H9 (cell line): ENCODE measurements at regions not wholly inside any gene's neighbourhood (a gene's known extent, or its start where the extent isn't known, plus 50 kb on each side); places are given as distances from the start of the nearest gene placed in this dataset.

Experiments
- DNase-seq: peaks from one replicate; pipeline ENCODE4 v3.0.0-alpha.2; 2017
- H2AFZ ChIP-seq: one replicate; pipeline ENCODE4 v1.6.1; 2013; ENCODE audit warnings: mild to moderate bottlenecking, low read length, control low read depth, moderate library complexity
- H2AK5ac ChIP-seq: 2 replicates; pipeline ENCODE4 v1.6.1; 2013; ENCODE audit warnings: low read length, control low read depth, mixed read lengths; ENCODE audit not compliant: insufficient read length
- H2BK120ac ChIP-seq: one replicate; pipeline ENCODE4 v1.6.1; 2013; ENCODE audit warnings: low read depth, mild to moderate bottlenecking, low read length, control low read depth, inconsistent platforms; ENCODE audit not compliant: poor library complexity, severe bottlenecking
- H2BK12ac ChIP-seq: 2 replicates; pipeline ENCODE4 v1.6.1; 2013; ENCODE audit warnings: low read length, control low read depth, mixed read lengths, low read depth; ENCODE audit not compliant: insufficient read length
- H2BK15ac ChIP-seq: 2 replicates; pipeline ENCODE4 v1.6.1; 2013; ENCODE audit warnings: low read depth, low read length, control low read depth
- H2BK20ac ChIP-seq: one replicate; pipeline ENCODE4 v1.6.1; 2013; ENCODE audit warnings: low read depth, mild to moderate bottlenecking, low read length, control low read depth, inconsistent platforms; ENCODE audit not compliant: poor library complexity, severe bottlenecking
- H2BK5ac ChIP-seq: 2 replicates; pipeline ENCODE4 v1.6.1; 2013; ENCODE audit warnings: low read length, control low read depth, mixed read lengths; ENCODE audit not compliant: insufficient read length
- H3K14ac ChIP-seq: 2 replicates; pipeline ENCODE4 v1.6.1; 2013; ENCODE audit warnings: low read length, control low read depth; ENCODE audit not compliant: insufficient read depth
- H3K18ac ChIP-seq: 2 replicates; pipeline ENCODE4 v1.6.1; 2013; ENCODE audit warnings: low read depth, mild to moderate bottlenecking, mixed read lengths, low read length, control low read depth; ENCODE audit not compliant: insufficient read length
- H3K23ac ChIP-seq: 2 replicates; pipeline ENCODE4 v1.6.1; 2013; ENCODE audit warnings: low read length, control low read depth, mixed read lengths, low read depth; ENCODE audit not compliant: insufficient read length
- H3K23me2 ChIP-seq: 2 replicates; pipeline ENCODE4 v1.6.1; 2013; ENCODE audit warnings: low read depth, mild to moderate bottlenecking, mixed read lengths, low read length, control low read depth; ENCODE audit not compliant: insufficient read length, poor library complexity, severe bottlenecking
- H3K27ac ChIP-seq: 2 replicates; pipeline ENCODE4 v1.5.1; 2013; ENCODE audit warnings: low read length, control low read depth, mixed read lengths, low read depth; ENCODE audit not compliant: insufficient read length
- H3K27me3 ChIP-seq: 2 replicates; pipeline ENCODE4 v1.6.1; 2013; ENCODE audit warnings: low read length, control low read depth, inconsistent platforms; ENCODE audit not compliant: insufficient read depth
- H3K4ac ChIP-seq: 2 replicates; pipeline ENCODE4 v1.6.1; 2013; ENCODE audit warnings: low read depth, mild to moderate bottlenecking, control low read depth, inconsistent platforms, low read length, moderate library complexity
- H3K4me1 ChIP-seq: 2 replicates; pipeline ENCODE4 v1.6.1; 2013; ENCODE audit warnings: low read length, control low read depth, inconsistent platforms; ENCODE audit not compliant: insufficient read depth
- H3K4me2 ChIP-seq: 2 replicates; pipeline ENCODE4 v1.6.1; 2013; ENCODE audit warnings: low read length, control low read depth, mixed read lengths; ENCODE audit not compliant: insufficient read length, insufficient read depth
- H3K56ac ChIP-seq: 2 replicates; pipeline ENCODE4 v1.6.1; 2013; ENCODE audit warnings: low read depth, mild to moderate bottlenecking, mixed read lengths, low read length, control low read depth; ENCODE audit not compliant: insufficient read length
- H3K79me1 ChIP-seq: 2 replicates; pipeline ENCODE4 v1.6.1; 2013; ENCODE audit warnings: low read depth, mild to moderate bottlenecking, moderate library complexity, low read length, control low read depth, inconsistent platforms; ENCODE audit not compliant: insufficient read depth, poor library complexity, severe bottlenecking
- H3K79me2 ChIP-seq: 2 replicates; pipeline ENCODE4 v1.6.1; 2013; ENCODE audit warnings: low read length, control low read depth, inconsistent platforms; ENCODE audit not compliant: insufficient read depth
- H3K9ac ChIP-seq: 2 replicates; pipeline ENCODE4 v1.6.1; 2013; ENCODE audit warnings: low read length, control low read depth, mixed read lengths; ENCODE audit not compliant: insufficient read length; ENCODE audit errors: extremely low read depth
- H3K9me3 ChIP-seq: one replicate; pipeline ENCODE4 v1.6.1; 2013; ENCODE audit warnings: low read depth, low read length, inconsistent platforms; ENCODE audit not compliant: control insufficient read depth
- H3T11ph ChIP-seq: one replicate; pipeline ENCODE4 v1.6.1; 2013; ENCODE audit warnings: mild to moderate bottlenecking, low read length, control low read depth, inconsistent platforms
- H4K20me1 ChIP-seq: one replicate; pipeline ENCODE4 v1.6.1; 2013; ENCODE audit not compliant: control insufficient read depth, insufficient read length, insufficient read depth
- H4K5ac ChIP-seq: 2 replicates; pipeline ENCODE4 v1.6.1; 2013; ENCODE audit warnings: low read depth, mild to moderate bottlenecking, mixed read lengths, low read length, control low read depth; ENCODE audit not compliant: insufficient read length
- H4K8ac ChIP-seq: replicated peaks from 2 replicates; pipeline ENCODE4 v1.6.1; 2013; ENCODE audit warnings: low read length, control low read depth, mixed read lengths, low read depth; ENCODE audit not compliant: insufficient read length
- H4K91ac ChIP-seq: 2 replicates; pipeline ENCODE4 v1.6.1; 2013; ENCODE audit warnings: low read depth, mild to moderate bottlenecking, moderate library complexity, mixed read lengths, low read length, control low read depth; ENCODE audit not compliant: insufficient read length
- H3K27ac Mint-ChIP-seq, 3 experiments: 2 replicates in 2 of 3; 3 replicates in 1 of 3; pipeline ENCODE4 v1.8.0; 2020 to 2021; ENCODE audit warnings: mixed read lengths in 3 of 3, mild to moderate bottlenecking in 1 of 3, moderate library complexity in 1 of 3
- H3K27me3 Mint-ChIP-seq: 2 replicates; pipeline ENCODE4 v1.8.0; 2021; ENCODE audit warnings: low read depth, mild to moderate bottlenecking, moderate library complexity, mixed read lengths
- H3K36me3 Mint-ChIP-seq, 3 experiments: 2 replicates in 2 of 3; 3 replicates in 1 of 3; pipeline ENCODE4 v1.8.0; 2020 to 2021; ENCODE audit warnings: low read depth in 3 of 3, mixed read lengths in 3 of 3; ENCODE audit not compliant: insufficient read depth in 1 of 3
- H3K4me1 Mint-ChIP-seq, 2 experiments: 2 replicates each; pipeline ENCODE4 v1.8.0; 2020; ENCODE audit warnings: mixed read lengths in 2 of 2
- H3K4me3 Mint-ChIP-seq, 2 experiments: 2 replicates in 1 of 2; 3 replicates in 1 of 2; pipeline ENCODE4 v1.8.0; 2020 to 2021; ENCODE audit warnings: mild to moderate bottlenecking in 2 of 2, mixed read lengths in 2 of 2, moderate library complexity in 1 of 2
- H3K9me3 Mint-ChIP-seq, 2 experiments: 2 replicates in 1 of 2; 3 replicates in 1 of 2; pipeline ENCODE4 v1.8.0; 2020; ENCODE audit warnings: mild to moderate bottlenecking in 2 of 2, mixed read lengths in 2 of 2, moderate library complexity in 1 of 2
- WGBS: extraction: QIAGEN DNeasy Blood & Tissue Kit; methylation state at CpG from one replicate; pipeline ENCODE4 v1.1.7; 2013; ENCODE audit warnings: missing lambda C conversion rate, low lambda C conversion rate, mixed read lengths; ENCODE audit not compliant: insufficient read length; ENCODE audit errors: extremely low coverage; 5-methylcytosine and 5-hydroxymethylcytosine counted together
- TF ChIP-seq, protein P1 (sequence below): fragments of 200-600 bp; sonication (generic); conservative IDR thresholded peaks from 3 replicates; pipeline ENCODE4 v1.8.0; 2021; ENCODE audit warnings: antibody characterized with exemption, mild to moderate bottlenecking

DNA sequence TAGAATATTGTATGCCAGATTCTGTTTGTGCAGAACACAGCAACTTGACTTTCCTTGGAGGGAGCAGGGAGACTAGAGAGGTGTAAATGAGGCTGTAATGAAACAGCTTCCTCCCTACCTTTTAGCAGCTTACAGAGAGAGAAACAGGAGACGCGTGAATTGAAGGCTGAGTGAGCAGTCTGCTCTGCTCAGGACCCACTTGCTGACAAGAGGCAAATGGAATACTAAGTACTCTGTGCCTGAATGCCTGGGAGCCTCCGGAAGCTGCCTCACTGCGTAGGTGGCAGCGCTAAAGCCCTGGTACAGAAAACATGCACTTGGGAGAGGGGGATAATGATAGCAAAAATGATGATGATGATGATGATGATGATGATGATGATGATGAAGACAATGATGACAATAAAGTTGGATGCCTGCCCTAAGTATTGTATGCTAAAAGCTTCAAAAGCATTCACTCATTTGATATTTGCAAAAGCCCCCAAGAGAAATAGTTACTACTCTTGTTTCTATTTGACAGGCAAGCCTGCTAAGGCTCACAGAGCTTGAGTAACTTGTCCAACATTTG is 548.9 kb downstream of the NTRK3 start:
- H3K23me2 ChIP-seq = no peaks in the 10 kb centered on the region
- no CpG with 5 or more reads among the region's 5 CpGs for WGBS
- H3K4ac ChIP-seq = no peak overlapping the region
- no peak overlapping the region for H3K23ac ChIP-seq
- no peak overlapping the region for H3K4me2 ChIP-seq
- no peak overlapping the region for H2AFZ ChIP-seq
- H2BK20ac ChIP-seq = no peak overlapping the region
- H3K18ac ChIP-seq = no peak overlapping the region
- H3K9me3 ChIP-seq = no peaks in the 10 kb centered on the region
- Mint-ChIP-seq H3K27ac (no peak overlapping the region), H3K36me3 (no peaks in the 10 kb centered on the region), H3K27me3 (no peaks in the 10 kb centered on the region), H3K9me3 (no peaks in the 10 kb centered on the region), H3K4me3 (no peak overlapping the region), H3K4me1 (peaks cover 12% of the 10 kb centered on the region in 2 experiments)
- no peaks in the 10 kb centered on the region for H4K20me1 ChIP-seq
- H3K56ac ChIP-seq = no peak overlapping the region
- H2BK5ac ChIP-seq = no peak overlapping the region
- H3K79me1 ChIP-seq = no peaks in the 10 kb centered on the region
- H3T11ph ChIP-seq = no peak overlapping the region
- TF ChIP-seq, protein P1, sequence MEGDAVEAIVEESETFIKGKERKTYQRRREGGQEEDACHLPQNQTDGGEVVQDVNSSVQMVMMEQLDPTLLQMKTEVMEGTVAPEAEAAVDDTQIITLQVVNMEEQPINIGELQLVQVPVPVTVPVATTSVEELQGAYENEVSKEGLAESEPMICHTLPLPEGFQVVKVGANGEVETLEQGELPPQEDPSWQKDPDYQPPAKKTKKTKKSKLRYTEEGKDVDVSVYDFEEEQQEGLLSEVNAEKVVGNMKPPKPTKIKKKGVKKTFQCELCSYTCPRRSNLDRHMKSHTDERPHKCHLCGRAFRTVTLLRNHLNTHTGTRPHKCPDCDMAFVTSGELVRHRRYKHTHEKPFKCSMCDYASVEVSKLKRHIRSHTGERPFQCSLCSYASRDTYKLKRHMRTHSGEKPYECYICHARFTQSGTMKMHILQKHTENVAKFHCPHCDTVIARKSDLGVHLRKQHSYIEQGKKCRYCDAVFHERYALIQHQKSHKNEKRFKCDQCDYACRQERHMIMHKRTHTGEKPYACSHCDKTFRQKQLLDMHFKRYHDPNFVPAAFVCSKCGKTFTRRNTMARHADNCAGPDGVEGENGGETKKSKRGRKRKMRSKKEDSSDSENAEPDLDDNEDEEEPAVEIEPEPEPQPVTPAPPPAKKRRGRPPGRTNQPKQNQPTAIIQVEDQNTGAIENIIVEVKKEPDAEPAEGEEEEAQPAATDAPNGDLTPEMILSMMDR = no peak
- H3K27me3 ChIP-seq = no peaks in the 10 kb centered on the region
- no peak overlapping the region for H4K91ac ChIP-seq
- H3K79me2 ChIP-seq = no peaks in the 10 kb centered on the region
- H3K9ac ChIP-seq = no peak overlapping the region
- H4K8ac ChIP-seq = no peak overlapping the region
- H2BK120ac ChIP-seq = no peak overlapping the region
- no peak overlapping the region for H3K14ac ChIP-seq
- H3K4me1 ChIP-seq = no peaks in the 10 kb centered on the region; the same call in 1 of the 2 replicates
- H2BK15ac ChIP-seq = no peak overlapping the region
- H3K27ac ChIP-seq = no peak overlapping the region
- H4K5ac ChIP-seq = no peak overlapping the region
- no peak overlapping the region for H2BK12ac ChIP-seq
- no peak for DNase-seq
- H2AK5ac ChIP-seq = no peak overlapping the region
